CD4-positive, alpha-beta T cell treated with Interleukin-4 for 1 hour (primary cell): ENCODE measurements at regions not wholly inside any gene's neighbourhood (a gene's known extent, or its start where the extent isn't known, plus 50 kb on each side); places are given as distances from the start of the nearest gene placed in this dataset.

Experiments used
- DNase-seq, 2 donors: peaks; one replicate each; pipeline ENCODE4 v3.0.0-alpha.2; 2020 to 2022

- DNase-seq: no peak
These were observed 191.6 kb upstream of the TNP1 start for GRCh38 chr2:217051416-217051815.

- no peak for DNase-seq
These were observed 190.1 kb upstream of the TNP1 start for GRCh38 chr2:217049956-217050355.

- DNase-seq: no peak
These were observed 189.6 kb upstream of the TNP1 start for GRCh38 chr2:217049422-217049821.

- DNase-seq: no peak
These were observed 188.9 kb upstream of the TNP1 start for GRCh38 chr2:217048730-217049129.

- DNase-seq: no peak
These were observed 187.8 kb upstream of the TNP1 start for GRCh38 chr2:217047631-217048030.

GRCh38 chr2:217047209-217047608 is 187.3 kb upstream of the TNP1 start:
- no peak for DNase-seq

GRCh38 chr2:217045700-217046475 is 186.0 kb upstream of the TNP1 start:
- no peak for DNase-seq

- no peak for DNase-seq
These were observed 180.2 kb upstream of the TNP1 start for GRCh38 chr2:217040099-217040498.

GRCh38 chr2:217038001-217038400 is 178.1 kb upstream of the TNP1 start:
- DNase-seq: no peak

GRCh38 chr2:217037353-217037752 is 177.5 kb upstream of the TNP1 start:
- DNase-seq: no peak

- no peak for DNase-seq
These were observed 176.1 kb upstream of the TNP1 start for GRCh38 chr2:217035967-217036366.

- no peak for DNase-seq
These were observed 173.3 kb upstream of the TNP1 start for GRCh38 chr2:217033186-217033585.

GRCh38 chr2:217031445-217031844 is 171.6 kb upstream of the TNP1 start:
- no peak for DNase-seq

GRCh38 chr2:217030081-217030480 is 170.2 kb upstream of the TNP1 start:
- DNase-seq: no peak

GRCh38 chr2:217028128-217028527 is 168.3 kb upstream of the TNP1 start:
- no peak for DNase-seq

- DNase-seq: no peak
These were observed 167.6 kb upstream of the TNP1 start for GRCh38 chr2:217027414-217027813.

GRCh38 chr2:217026569-217026968 is 166.7 kb upstream of the TNP1 start:
- DNase-seq: no peak

GRCh38 chr2:217026161-217026560 is 166.3 kb upstream of the TNP1 start:
- DNase-seq: no peak

- DNase-seq: no peak
These were observed 163.7 kb upstream of the TNP1 start for GRCh38 chr2:217023611-217024010.

- DNase-seq: no peak
These were observed 157.8 kb upstream of the TNP1 start for GRCh38 chr2:217017456-217018252.

- DNase-seq: no peak
These were observed 157.0 kb upstream of the TNP1 start for GRCh38 chr2:217016796-217017419.

GRCh38 chr2:217014328-217015105 is 154.7 kb upstream of the TNP1 start:
- DNase-seq: no peak

GRCh38 chr2:217013926-217014325 is 154.1 kb upstream of the TNP1 start:
- no peak for DNase-seq
